AG10803 (cell line): ENCODE measurements at regions not wholly inside any gene's neighbourhood (a gene's known extent, or its start where the extent isn't known, plus 50 kb on each side); places are given as distances from the start of the nearest gene placed in this dataset.

Experiments used
- DNase-seq: peaks from one replicate; pipeline ENCODE4 v3.0.0; 2010; ENCODE audit warnings: low read depth
- H3K4me3 ChIP-seq: 2 replicates; pipeline ENCODE4 v1.5.1; 2011; ENCODE audit warnings: mild to moderate bottlenecking, low read length, control low read depth
- CTCF ChIP-seq: conservative IDR thresholded peaks from 2 replicates; pipeline ENCODE4 v1.5.1; 2011; ENCODE audit warnings: mild to moderate bottlenecking, low read length, control low read depth, inconsistent platforms

DNA sequence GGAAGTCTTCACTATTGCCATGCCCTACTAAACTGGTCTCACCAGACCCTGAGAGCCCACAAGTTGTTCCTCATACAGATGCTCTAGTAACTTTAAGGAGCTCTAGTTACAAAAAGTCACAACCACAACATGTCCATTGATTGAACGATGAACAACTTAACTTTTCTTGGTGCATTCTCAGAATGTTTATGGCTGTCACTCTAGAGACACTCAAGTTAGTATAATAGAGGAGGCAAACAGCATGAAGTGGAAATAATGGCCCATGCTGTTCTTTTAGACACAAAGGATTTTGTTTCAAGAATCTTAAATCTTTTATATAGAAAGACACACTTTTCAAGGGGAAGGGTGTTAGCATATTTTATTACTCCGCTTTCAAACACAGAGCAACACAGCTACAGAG is 934.4 kb downstream of the HACE1 start:
- DNase-seq: no peak
- no peak overlapping the region for H3K4me3 ChIP-seq
- no peak for TF ChIP-seq CTCF

DNA sequence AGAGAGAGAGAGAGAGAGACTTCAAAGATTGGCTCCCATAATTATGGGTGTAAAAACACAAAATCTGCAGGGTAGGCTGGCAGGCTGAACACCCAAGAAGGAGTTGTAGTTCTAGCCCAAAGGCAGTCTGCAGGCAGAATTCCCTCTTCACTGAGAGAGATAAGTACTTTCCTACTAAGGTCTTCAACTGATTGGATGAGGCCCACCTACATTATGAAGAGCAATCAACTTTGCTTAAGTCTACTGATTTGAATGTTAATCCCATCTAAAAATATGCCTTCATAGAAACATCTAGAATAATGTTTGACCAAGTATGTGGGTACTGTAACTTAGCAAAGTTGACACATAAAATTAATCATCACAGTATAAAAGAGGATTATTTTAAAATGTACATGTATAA is 949.7 kb downstream of the HACE1 start:
- no peak for TF ChIP-seq CTCF
- no peak for DNase-seq
- no peak overlapping the region for H3K4me3 ChIP-seq

DNA sequence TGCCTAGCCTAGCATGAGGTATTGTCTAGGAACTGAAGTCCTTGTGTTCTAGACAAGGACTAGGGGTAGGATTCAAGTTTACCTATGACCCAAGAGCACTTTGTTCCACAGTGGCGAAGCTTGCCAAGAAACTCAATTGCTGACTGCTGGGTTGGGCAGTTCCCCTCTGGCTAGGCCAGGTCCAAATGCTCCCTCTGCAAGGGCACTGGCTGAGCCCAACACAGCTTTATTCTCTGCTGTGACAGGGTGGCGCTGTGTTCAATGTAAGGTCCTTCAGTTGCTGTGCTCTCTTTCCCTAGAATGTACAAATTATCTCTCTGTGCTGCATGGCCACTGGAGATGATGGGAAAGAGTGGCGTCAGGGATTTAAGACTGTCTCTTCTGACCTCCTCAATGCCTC is 950.8 kb downstream of the HACE1 start:
- no peak for DNase-seq

GRCh38 chr6:103895136-103895535 is 964.6 kb downstream of the HACE1 start:
- DNase-seq: no peak
- H3K4me3 ChIP-seq: no peak overlapping the region
- no peak for TF ChIP-seq CTCF

More for the DNA sequence above, 950.8 kb downstream of the HACE1 start:
- H3K4me3 ChIP-seq: no peak overlapping the region
- no peak for TF ChIP-seq CTCF

DNA sequence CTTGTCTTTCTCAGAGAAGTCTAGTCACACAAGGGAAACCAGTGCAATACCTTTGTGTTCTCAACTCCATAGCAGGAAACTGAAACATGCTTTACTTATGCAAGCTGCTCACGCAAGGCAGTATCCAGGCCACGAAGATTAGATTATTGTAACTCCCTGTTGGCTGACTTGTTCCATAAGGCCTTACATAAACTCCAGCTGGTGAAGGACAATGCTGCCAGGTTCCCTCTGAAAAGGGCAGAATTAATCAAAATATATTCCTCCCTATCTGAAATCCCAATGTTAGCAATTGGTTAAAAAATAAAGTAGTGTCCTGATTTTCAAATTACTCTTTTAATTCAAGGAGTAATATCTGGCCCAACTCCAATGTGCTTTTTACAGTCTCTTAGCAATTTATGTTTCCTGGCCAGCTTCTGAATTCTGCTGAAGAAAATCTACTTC is 966.6 kb downstream of the HACE1 start:
- TF ChIP-seq CTCF: no peak

GRCh38 chr6:103886951-103887350 is 972.8 kb downstream of the HACE1 start:
- no peak for DNase-seq
- no peak for TF ChIP-seq CTCF
- no peak overlapping the region for H3K4me3 ChIP-seq

More for the DNA sequence above, 966.6 kb downstream of the HACE1 start:
- no peak for DNase-seq
- no peak overlapping the region for H3K4me3 ChIP-seq

DNA sequence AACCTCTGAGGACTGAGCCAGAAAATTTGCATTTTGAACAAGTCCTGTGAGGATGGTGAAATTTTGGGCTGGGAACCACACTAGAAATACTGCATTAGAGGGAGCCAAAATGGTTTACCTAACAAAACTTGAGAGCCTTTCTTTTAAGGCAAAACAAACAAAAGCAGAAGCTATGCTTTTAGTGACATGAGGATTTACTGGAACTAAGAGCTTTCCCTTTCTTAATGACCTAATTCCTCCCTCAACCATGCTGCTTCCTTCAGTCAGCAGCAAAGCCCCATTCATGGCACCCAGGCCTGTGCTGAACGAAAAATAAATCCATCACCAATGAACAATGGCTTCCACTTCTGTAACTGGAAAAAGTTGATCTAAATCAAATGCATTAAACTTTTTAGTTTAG is 974.3 kb downstream of the HACE1 start:
- DNase-seq: no peak
- H3K4me3 ChIP-seq: no peak overlapping the region
- TF ChIP-seq CTCF: no peak
